GM13976 (cell line): ENCODE measurements at regions not wholly inside any gene's neighbourhood (a gene's known extent, or its start where the extent isn't known, plus 50 kb on each side); places are given as distances from the start of the nearest gene placed in this dataset.

Experiments
- DNase-seq: peaks from one replicate; pipeline ENCODE4 v3.0.0; 2012; ENCODE audit warnings: low spot score
- in situ Hi-C: fragments of 300-500 bp; cut with MboI; formaldehyde crosslinking; loops from one replicate; pipeline ENCODE4 v1.12.0; 2022; ENCODE audit warnings: low sequenced_read_pairs, mixed read lengths, inconsistent platforms; ENCODE audit not compliant: unreplicated experiment
- TF ChIP-seq, protein P1 (sequence below): IDR thresholded peaks from 2 replicates; pipeline ENCODE4 v1.5.1; 2012; ENCODE audit warnings: borderline replicate concordance, mild to moderate bottlenecking; ENCODE audit not compliant: insufficient read depth; ENCODE audit errors: extremely low read depth, missing control alignments, control extremely low read depth

DNA sequence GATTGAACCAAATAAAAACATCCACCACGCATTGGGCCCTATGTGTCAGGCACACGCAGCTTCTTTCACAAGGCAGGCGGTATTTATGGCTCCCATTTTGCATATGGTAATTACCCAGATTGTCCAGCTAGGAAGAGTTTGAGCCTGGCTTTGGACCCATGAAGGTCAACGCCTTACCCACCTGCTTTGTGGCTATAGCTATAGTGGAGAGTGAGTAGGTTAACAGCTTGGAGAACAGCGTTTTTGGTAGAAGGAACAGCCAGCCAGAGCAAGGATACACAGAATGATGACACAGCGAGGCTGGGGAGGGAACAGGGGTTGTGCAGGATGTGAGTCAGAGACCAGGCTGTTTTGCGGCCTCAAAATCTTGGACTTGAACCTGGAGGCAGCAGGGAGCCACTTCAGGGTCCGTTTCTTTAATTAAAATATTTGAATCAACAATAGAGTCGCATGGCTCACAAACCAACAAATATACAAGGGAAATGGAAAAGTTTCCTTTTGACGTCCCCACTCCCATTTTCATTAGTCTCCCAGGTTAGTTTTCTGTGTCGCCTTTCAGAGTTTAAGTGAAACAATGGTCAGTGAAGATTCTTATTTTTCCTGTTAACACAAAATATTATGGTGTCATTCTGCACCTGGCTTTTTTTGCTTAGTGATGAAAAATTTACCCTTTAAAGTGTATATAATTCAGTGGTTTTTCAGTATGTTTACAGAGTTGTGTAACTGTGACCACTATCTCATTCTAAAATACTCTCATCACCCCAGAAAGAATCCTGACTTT is 118.2 kb upstream of the STX18 start:
- TF ChIP-seq, protein P1, sequence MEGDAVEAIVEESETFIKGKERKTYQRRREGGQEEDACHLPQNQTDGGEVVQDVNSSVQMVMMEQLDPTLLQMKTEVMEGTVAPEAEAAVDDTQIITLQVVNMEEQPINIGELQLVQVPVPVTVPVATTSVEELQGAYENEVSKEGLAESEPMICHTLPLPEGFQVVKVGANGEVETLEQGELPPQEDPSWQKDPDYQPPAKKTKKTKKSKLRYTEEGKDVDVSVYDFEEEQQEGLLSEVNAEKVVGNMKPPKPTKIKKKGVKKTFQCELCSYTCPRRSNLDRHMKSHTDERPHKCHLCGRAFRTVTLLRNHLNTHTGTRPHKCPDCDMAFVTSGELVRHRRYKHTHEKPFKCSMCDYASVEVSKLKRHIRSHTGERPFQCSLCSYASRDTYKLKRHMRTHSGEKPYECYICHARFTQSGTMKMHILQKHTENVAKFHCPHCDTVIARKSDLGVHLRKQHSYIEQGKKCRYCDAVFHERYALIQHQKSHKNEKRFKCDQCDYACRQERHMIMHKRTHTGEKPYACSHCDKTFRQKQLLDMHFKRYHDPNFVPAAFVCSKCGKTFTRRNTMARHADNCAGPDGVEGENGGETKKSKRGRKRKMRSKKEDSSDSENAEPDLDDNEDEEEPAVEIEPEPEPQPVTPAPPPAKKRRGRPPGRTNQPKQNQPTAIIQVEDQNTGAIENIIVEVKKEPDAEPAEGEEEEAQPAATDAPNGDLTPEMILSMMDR = no peak
- no peak for DNase-seq
- in situ Hi-C loops = no loop called here

GRCh38 chr4:4658052-4658451 is 116.2 kb upstream of the STX18 start:
- in situ Hi-C loops = no loop called here

DNA sequence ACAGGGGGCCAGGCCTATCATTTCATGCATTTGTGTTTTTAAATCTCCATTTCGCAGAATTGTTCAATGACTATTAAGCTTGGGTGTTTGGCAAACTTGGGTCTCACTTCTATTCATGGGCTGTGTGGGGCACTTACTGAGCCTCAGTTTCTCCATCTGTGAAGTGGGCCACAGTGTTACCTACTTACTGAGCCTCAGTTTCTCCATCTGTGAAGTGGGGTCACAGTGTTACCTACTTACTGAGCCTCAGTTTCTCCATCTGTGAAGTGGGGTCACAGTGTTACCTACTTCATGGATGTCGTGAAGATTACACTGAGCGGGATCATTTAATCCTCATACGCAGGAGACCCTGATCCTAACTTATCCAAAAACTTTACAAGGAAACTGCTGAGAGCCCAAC is 115.1 kb upstream of the STX18 start:
- in situ Hi-C loops = no loop called here
- TF ChIP-seq, protein P1 = no peak

More at GRCh38 chr4:4658052-4658451, 116.2 kb upstream of the STX18 start:
- DNase-seq = no peak
- TF ChIP-seq, protein P1 = no peak

DNA sequence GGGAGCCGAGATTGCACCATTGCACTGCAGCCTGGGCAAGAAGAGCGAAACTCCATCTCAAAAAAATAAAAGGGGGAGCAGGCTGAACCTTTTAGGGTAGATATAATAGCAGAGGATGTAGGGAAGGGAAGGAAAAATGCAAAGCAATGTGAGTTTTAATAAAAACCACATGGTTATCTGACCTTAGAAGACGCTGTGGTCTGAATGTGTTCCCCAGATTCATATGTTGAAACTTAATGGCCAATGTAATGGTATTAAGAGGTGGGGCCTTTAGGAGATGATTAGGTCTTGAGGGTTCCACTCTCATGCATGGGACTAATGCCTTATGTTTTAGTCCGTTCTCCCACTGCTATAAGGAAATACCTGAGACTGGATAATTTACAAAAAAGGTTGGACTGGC is 114.1 kb upstream of the STX18 start:
- TF ChIP-seq, protein P1 = no peak
- in situ Hi-C loops = no loop called here
- DNase-seq = no peak

More for the DNA sequence above, 115.1 kb upstream of the STX18 start:
- DNase-seq = no peak

DNA sequence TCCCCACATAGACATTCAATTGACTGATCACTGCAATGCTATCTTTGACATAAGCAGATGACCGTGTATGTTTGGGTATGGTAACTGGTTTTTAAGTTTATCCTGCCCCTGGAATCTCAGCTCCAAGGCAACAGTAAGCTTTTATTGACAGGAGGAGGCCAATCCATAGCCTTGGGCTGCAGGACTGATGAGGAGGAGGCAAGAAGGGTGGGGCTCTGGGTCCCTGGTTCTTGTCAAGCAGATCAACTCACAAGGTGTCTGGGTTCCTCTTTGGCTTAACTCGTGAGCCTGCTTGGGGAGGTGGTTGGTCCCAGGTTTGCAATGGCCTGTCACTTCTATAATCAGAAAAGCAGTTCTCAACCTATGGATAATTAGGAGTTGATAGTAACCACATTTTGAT is 113.2 kb upstream of the STX18 start:
- in situ Hi-C loops = no loop called here
- DNase-seq = no peak
- TF ChIP-seq, protein P1 = no peak

- TF ChIP-seq, protein P1 = no peak
- in situ Hi-C loops = no loop called here
- no peak for DNase-seq
Observed at GRCh38 chr4:4651811-4652755, 110.2 kb upstream of the STX18 start.
